Central memory CD8-positive, alpha-beta T cell (primary cell): ENCODE measurements at regions not wholly inside any gene's neighbourhood (a gene's known extent, or its start where the extent isn't known, plus 50 kb on each side); places are given as distances from the start of the nearest gene placed in this dataset.

ENCODE experiments used
- ATAC-seq: fragments of 150-1000 bp; cut with Tn5 transposase; replicated peaks from 2 replicates; pipeline ENCODE4 v1.10.0; 2022; ENCODE audit warnings: mild to moderate bottlenecking, moderate FRiP score, moderate number of reproducible peaks; ENCODE audit not compliant: poor library complexity, severe bottlenecking; ENCODE audit errors: extremely low read depth
- DNase-seq, 2 donors: peaks; one replicate each; pipeline ENCODE4 v3.0.0; 2021; ENCODE audit warnings: low spot score in 2 of 2
- H3K27ac Mint-ChIP-seq: one replicate; pipeline ENCODE4 v1.8.0; 2022; ENCODE audit warnings: low read depth, mild to moderate bottlenecking, moderate library complexity, mixed read lengths
- H3K27me3 Mint-ChIP-seq: one replicate; pipeline ENCODE4 v1.8.0; 2022; ENCODE audit warnings: mixed read lengths
- H3K36me3 Mint-ChIP-seq: one replicate; pipeline ENCODE4 v1.8.0; 2022; ENCODE audit warnings: mild to moderate bottlenecking, moderate library complexity, mixed read lengths; ENCODE audit not compliant: insufficient read depth
- H3K4me1 Mint-ChIP-seq: one replicate; pipeline ENCODE4 v1.8.0; 2022; ENCODE audit warnings: mixed read lengths
- H3K4me3 Mint-ChIP-seq: one replicate; pipeline ENCODE4 v1.8.0; 2022; ENCODE audit warnings: mild to moderate bottlenecking, moderate library complexity, mixed read lengths
- H3K9me3 Mint-ChIP-seq: one replicate; pipeline ENCODE4 v1.8.0; 2022; ENCODE audit warnings: mixed read lengths

GRCh38 chr7:156196649-156197048, 384.4 kb upstream of the SHH start:
- ATAC-seq (no peak), DNase-seq (no peak)
- peaks cover 37% of the 10 kb centered on the region for H3K27me3 Mint-ChIP-seq
- H3K27ac Mint-ChIP-seq, result no peak overlapping the region
- peaks cover 3% of the 10 kb centered on the region for H3K36me3 Mint-ChIP-seq
- no peaks in the 10 kb centered on the region for H3K9me3 Mint-ChIP-seq
- no peaks in the 10 kb centered on the region for H3K4me1 Mint-ChIP-seq
- H3K4me3 Mint-ChIP-seq, result no peak overlapping the region

GRCh38 chr7:156195276-156195675, 383.0 kb upstream of the SHH start:
- Mint-ChIP-seq H3K36me3 (peaks cover 3% of the 10 kb centered on the region), H3K9me3 (no peaks in the 10 kb centered on the region), H3K4me1 (no peaks in the 10 kb centered on the region), H3K27ac (no peak overlapping the region), H3K27me3 (peaks cover 33% of the 10 kb centered on the region), H3K4me3 (no peak overlapping the region)
- ATAC-seq (no peak), DNase-seq (no peak)

GRCh38 chr7:156194813-156195212, 382.6 kb upstream of the SHH start:
- no peaks in the 10 kb centered on the region for H3K4me1 Mint-ChIP-seq
- H3K4me3 Mint-ChIP-seq, result no peak overlapping the region
- DNase-seq (no peak), ATAC-seq (no peak)
- H3K9me3 Mint-ChIP-seq, result no peaks in the 10 kb centered on the region
- H3K27me3 Mint-ChIP-seq, result peaks cover 30% of the 10 kb centered on the region
- no peak overlapping the region for H3K27ac Mint-ChIP-seq
- peaks cover 3% of the 10 kb centered on the region for H3K36me3 Mint-ChIP-seq

GRCh38 chr7:156192921-156193320, 380.7 kb upstream of the SHH start:
- no peaks in the 10 kb centered on the region for H3K9me3 Mint-ChIP-seq
- H3K4me3 Mint-ChIP-seq, result no peak overlapping the region
- no peak for ATAC-seq
- H3K36me3 Mint-ChIP-seq, result peaks cover 3% of the 10 kb centered on the region
- no peak for DNase-seq
- peaks cover 16% of the 10 kb centered on the region for H3K27me3 Mint-ChIP-seq
- no peaks in the 10 kb centered on the region for H3K4me1 Mint-ChIP-seq
- H3K27ac Mint-ChIP-seq, result no peak overlapping the region

GRCh38 chr7:156191090-156191489, 378.8 kb upstream of the SHH start:
- Mint-ChIP-seq H3K27ac (no peak overlapping the region), H3K27me3 (peaks cover 16% of the 10 kb centered on the region), H3K4me3 (no peak overlapping the region), H3K4me1 (no peaks in the 10 kb centered on the region), H3K9me3 (peaks cover 3% of the 10 kb centered on the region), H3K36me3 (peaks cover 3% of the 10 kb centered on the region)
- no peak for DNase-seq
- no peak for ATAC-seq

GRCh38 chr7:156185076-156185475, 372.8 kb upstream of the SHH start:
- H3K27ac Mint-ChIP-seq, result no peak overlapping the region
- H3K36me3 Mint-ChIP-seq, result no peaks in the 10 kb centered on the region
- peaks cover 3% of the 10 kb centered on the region for H3K27me3 Mint-ChIP-seq
- DNase-seq, result no peak
- no peaks in the 10 kb centered on the region for H3K4me1 Mint-ChIP-seq
- no peak overlapping the region for H3K4me3 Mint-ChIP-seq
- H3K9me3 Mint-ChIP-seq, result peaks cover 13% of the 10 kb centered on the region
- ATAC-seq, result no peak

- Mint-ChIP-seq H3K27ac (no peak overlapping the region), H3K4me3 (no peak overlapping the region), H3K36me3 (no peaks in the 10 kb centered on the region), H3K4me1 (no peaks in the 10 kb centered on the region), H3K9me3 (peaks cover 13% of the 10 kb centered on the region), H3K27me3 (peaks cover 10% of the 10 kb centered on the region)
- DNase-seq, result no peak
- ATAC-seq, result no peak
These were observed 371.9 kb upstream of the SHH start for GRCh38 chr7:156184164-156184563.

- Mint-ChIP-seq H3K27ac (no peak overlapping the region), H3K4me1 (no peaks in the 10 kb centered on the region), H3K36me3 (no peaks in the 10 kb centered on the region), H3K9me3 (peaks cover 5% of the 10 kb centered on the region), H3K27me3 (peaks cover 16% of the 10 kb centered on the region), H3K4me3 (no peak overlapping the region)
- ATAC-seq, result no peak
- DNase-seq, result no peak
These were observed 368.4 kb upstream of the SHH start for GRCh38 chr7:156180451-156181229.

GRCh38 chr7:156179872-156180390, 367.7 kb upstream of the SHH start:
- Mint-ChIP-seq H3K9me3 (no peaks in the 10 kb centered on the region), H3K36me3 (no peaks in the 10 kb centered on the region), H3K4me3 (no peak overlapping the region), H3K4me1 (no peaks in the 10 kb centered on the region), H3K27ac (no peak overlapping the region), H3K27me3 (peaks cover 16% of the 10 kb centered on the region)
- no peak for DNase-seq
- ATAC-seq, result no peak

- H3K36me3 Mint-ChIP-seq, result no peaks in the 10 kb centered on the region
- no peaks in the 10 kb centered on the region for H3K9me3 Mint-ChIP-seq
- peaks cover 21% of the 10 kb centered on the region for H3K27me3 Mint-ChIP-seq
- no peaks in the 10 kb centered on the region for H3K4me1 Mint-ChIP-seq
- no peak overlapping the region for H3K4me3 Mint-ChIP-seq
- DNase-seq (no peak), ATAC-seq (no peak)
- H3K27ac Mint-ChIP-seq, result no peak overlapping the region
These were observed 366.6 kb upstream of the SHH start for GRCh38 chr7:156178857-156179256.

GRCh38 chr7:156178214-156178613, 366.0 kb upstream of the SHH start:
- Mint-ChIP-seq H3K36me3 (no peaks in the 10 kb centered on the region), H3K9me3 (no peaks in the 10 kb centered on the region), H3K27ac (no peak overlapping the region), H3K4me3 (no peak overlapping the region), H3K27me3 (peaks cover 25% of the 10 kb centered on the region), H3K4me1 (no peaks in the 10 kb centered on the region)
- no peak for ATAC-seq
- DNase-seq, result no peak

GRCh38 chr7:156177422-156178055, 365.3 kb upstream of the SHH start:
- no peak for DNase-seq
- Mint-ChIP-seq H3K27me3 (peaks cover 25% of the 10 kb centered on the region), H3K36me3 (no peaks in the 10 kb centered on the region), H3K4me1 (no peaks in the 10 kb centered on the region), H3K27ac (no peak overlapping the region), H3K4me3 (no peak overlapping the region), H3K9me3 (no peaks in the 10 kb centered on the region)
- ATAC-seq, result no peak

- DNase-seq (no peak), ATAC-seq (no peak)
- H3K9me3 Mint-ChIP-seq, result no peaks in the 10 kb centered on the region
- no peaks in the 10 kb centered on the region for H3K36me3 Mint-ChIP-seq
- H3K27ac Mint-ChIP-seq, result no peak overlapping the region
- H3K4me3 Mint-ChIP-seq, result no peak overlapping the region
- peaks cover 25% of the 10 kb centered on the region for H3K27me3 Mint-ChIP-seq
- no peaks in the 10 kb centered on the region for H3K4me1 Mint-ChIP-seq
These were observed 363.8 kb upstream of the SHH start for GRCh38 chr7:156176039-156176438.
